ENCODE measurements at regions not wholly inside any gene's neighbourhood (a gene's known extent, or its start where the extent isn't known, plus 50 kb on each side); places are given as distances from the start of the nearest gene placed in this dataset.
A peak's percentile ranks its signal among the peaks of the same experiment; 100 is the strongest.
"Not testable (repeated sequence)": the region's sequence is repeated elsewhere in the genome, so short reads cannot be mapped to it uniquely, and the experiment has no call there.

DNA sequence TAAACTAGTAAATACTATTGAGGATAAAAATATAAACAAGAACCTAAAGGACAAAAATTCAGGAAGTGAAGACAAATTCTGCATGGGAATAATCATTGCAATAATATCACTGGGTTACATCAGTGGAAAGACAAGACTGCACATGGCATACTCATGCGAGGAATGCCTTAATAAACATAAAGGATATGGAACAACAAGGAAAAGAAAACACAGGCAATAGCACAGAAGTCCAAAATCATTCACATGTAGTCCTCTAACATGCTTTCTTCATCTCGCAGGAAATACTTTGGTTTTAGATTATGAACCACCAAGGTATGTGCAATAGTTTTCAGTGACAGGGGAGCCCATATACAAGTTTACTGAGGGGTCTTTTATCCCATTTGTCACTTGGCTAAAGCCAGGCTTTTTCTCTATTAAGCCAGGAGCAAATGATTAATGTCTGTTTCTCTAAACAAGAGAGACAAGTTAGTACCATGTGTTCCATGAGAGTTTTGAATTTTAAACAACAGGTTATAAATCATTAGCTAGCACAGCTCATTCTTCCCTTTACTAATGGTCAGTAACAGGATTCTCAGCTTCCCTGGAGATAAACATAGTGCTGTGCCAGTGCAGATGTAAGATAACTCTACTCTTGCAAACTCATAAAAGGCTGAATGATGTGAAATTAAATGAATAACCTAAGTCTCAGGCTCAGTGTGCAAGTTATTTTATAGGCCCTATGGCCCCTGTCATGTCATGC lies 353.6 kb upstream of the FSIP2 start:
- DNase-seq (ENCODE audit: low read depth) = peak; percentile 20

- DNase-seq (ENCODE audit: low read depth) = no peak
Measured at GRCh38 chr2:185388226-185388625, 350.4 kb upstream of the FSIP2 start.

GRCh38 chr2:185391543-185391942 lies 347.1 kb upstream of the FSIP2 start:
- DNase-seq (ENCODE audit: low read depth) = no peak

DNA sequence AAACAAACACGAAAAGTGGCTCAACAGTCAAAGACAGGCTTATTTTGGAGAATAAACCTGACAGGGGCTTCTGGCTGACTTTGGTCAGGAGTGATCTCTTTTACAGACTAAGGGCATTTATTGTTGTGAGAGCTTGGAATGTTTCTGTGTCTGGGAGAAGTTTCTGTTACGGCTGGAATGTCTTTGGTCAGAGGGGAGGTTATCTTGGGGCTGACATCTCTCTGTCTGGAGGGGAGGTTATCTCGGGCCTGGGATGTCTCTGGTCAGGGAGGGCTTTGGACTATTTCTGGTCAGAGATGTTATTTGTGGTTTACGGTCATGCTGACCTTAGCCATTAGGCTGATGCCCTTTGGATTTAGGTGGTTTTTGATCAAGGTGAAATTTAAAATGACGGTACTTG lies 345.5 kb upstream of the FSIP2 start:
- no peak for DNase-seq (ENCODE audit: low read depth)

GRCh38 chr2:185402474-185402873 lies 336.1 kb upstream of the FSIP2 start:
- no peak for DNase-seq (ENCODE audit: low read depth)

- DNase-seq (ENCODE audit: low read depth) = no peak
Measured at GRCh38 chr2:185404578-185404977, 334.0 kb upstream of the FSIP2 start.

DNA sequence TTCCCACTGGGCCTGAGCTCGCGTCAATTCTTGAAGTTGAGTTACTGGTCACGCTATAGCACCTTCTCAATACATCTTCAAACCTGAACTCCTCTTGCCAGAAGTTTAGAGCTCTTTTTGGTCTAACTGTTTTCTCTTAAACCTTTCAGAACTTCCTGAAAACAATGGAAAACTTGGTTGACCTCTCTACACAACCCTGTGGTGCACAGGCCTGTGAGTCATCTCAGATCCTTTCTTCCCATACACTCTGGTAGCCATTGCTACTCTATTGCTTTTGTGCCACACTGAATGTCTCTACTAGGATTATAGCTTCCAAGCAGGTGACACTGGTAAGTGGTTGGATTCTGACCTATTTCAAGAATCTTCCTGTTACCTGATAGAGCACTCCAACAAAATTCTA lies 321.5 kb upstream of the FSIP2 start:
- peak; percentile 57 for DNase-seq (ENCODE audit: low read depth)

DNA sequence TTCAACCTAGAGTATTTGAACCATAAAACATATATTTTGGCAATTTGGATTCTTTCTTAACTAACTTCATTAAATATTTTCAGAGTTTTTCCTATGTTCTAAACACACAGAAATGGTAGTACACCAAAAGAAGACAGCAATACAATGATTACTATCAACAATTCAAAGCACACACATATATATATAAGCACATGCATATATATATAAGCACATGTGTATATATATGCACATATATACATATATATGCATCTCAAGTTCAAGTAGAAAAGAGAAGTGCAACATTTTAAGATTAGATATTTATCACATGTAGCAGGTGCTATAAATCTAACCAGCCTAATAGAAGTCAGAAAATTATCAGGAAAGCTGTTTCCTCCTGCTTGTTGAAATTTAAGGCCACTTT lies 320.9 kb upstream of the FSIP2 start:
- DNase-seq (ENCODE audit: low read depth) = no peak

DNA sequence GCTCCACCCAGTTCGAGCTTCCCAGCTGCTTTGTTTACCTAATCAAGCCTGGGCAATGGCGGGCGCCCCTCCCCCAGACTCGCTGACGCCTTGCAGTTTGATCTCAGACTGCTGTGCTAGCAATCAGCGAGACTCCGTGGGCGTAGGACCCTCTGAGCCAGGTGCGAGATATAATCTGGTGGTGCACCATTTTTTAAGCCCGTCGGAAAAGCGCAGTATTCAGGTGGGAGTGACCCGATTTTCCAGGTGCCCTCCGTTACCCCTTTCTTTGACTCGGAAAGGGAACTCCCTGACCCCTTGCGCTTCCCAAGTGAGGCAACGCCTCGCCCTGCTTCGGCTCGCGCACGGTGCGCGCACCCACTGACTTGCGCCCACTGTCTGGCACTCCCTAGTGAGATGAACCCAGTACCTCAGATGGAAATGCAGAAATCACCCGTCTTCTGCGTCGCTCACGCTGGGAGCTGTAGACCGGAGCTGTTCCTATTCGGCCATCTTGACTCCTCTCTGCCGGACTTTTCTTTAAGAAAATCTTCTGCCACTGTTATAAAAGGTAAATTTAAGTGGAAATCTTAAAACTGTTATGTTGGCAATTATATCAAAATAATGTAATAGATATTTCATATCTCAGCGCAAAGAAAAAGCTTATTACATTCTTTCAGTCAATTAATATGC lies 313.5 kb upstream of the FSIP2 start:
- DNase-seq (ENCODE audit: low read depth) = not testable (repeated sequence)

DNA sequence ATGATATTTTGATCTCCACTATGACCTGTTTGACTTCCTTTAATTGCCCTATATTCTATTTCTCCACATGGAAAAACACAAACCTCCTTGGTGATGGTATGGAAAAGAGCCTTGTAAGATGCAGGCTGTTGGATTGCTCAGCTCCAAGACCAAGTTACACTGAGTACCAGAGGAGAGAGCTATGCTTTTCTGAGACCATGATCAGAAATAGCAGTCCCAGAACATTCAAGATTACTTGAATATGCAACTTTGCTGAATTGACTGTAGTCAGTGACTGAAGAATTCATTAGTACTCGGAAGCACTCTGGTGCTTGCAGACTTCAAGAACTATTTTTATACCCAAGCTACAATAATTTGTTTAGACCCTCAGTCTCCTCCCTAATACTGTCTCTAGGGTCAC lies 310.6 kb upstream of the FSIP2 start:
- DNase-seq (ENCODE audit: low read depth) = no peak

DNA sequence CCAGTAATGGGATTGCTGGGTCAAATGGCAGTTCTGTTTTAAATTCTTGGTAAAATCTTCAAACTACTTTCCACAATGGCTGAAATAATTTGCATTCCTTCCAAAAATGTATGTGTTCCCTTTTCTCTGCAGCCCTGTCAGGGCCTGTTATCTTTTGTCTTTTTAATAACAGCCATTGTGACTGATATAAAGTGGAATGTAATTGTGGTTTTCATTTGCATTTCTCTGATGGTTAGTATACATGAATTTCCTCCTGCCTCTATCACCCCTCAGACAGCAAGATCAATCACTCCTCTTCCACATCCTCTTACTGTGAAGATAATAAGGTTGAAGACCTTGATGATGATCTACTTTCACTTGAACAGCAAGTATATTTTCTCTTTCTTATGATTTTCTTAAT lies 304.8 kb upstream of the FSIP2 start:
- DNase-seq (ENCODE audit: low read depth) = peak; percentile 32

DNA sequence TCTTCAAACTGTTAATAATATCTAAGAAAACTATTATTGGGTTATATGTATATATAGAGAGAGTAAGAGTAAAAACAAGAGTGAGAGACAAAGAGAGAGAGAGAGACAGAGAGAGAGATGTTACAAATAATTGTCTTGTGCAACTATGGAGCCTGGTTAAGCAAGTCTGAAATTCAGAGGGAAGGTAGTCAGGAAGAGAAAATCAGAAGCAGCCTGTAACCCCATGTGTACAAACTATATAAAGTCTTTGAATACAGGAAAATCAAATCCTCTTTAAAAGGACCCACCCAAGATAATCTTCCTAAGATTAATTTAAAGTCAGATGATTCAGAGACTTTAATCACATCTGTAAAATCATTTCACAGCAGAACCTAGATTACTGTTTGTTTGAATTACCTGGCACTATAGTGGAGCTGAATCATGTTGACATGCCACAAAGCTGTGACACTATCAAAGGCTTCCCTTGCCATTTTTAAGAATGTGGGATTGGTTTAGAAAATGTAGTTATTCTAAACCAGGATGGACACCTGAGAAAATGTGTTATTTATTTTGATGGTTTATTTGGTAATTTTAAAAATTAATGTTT lies 301.7 kb upstream of the FSIP2 start:
- no peak for DNase-seq (ENCODE audit: low read depth)

DNA sequence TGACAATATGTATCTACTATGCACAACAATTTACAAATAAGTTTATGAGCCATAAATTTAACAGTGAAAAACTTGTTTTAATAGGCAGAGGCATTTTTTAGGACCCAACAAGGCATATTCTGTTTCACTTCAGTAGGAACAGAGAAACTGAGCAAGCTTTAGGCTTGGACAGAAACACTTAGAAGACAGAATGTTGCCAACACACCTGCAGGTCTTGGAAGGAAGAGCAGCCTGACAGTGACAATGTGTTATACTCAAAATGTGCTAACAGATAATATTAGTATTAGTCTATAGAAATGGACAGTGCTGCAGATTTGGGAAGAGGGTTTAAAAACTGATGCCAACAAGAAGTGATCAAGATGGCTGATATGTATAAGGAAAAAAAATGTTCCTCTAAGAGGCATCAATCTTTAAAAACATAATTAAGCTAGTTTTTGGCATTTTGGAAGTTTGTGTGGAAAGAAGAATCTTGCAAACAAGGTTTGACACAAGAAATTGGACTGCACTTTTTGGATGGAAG lies 297.1 kb upstream of the FSIP2 start:
- DNase-seq (ENCODE audit: low read depth) = no peak

DNA sequence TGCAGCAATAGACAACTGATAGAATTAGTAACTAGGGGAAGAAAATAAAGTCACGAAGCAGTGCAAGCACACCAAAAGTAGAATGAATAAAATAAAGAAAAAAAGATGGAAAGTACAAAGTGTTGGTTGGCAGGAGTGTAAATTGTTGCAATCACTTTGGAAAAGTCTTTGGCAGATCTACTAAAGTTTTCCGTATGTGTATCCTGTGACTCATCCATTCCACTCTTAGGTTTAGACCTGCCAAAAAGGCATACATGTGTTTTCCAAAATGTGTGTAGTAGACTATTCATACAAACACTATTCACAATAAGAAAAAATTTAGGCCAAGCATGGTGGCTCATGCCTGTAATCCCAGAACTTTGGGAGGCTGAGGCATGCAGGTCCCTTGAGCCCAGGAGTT lies 282.1 kb upstream of the FSIP2 start:
- DNase-seq (ENCODE audit: low read depth) = peak; percentile 60

GRCh38 chr2:185463481-185463880 lies 275.1 kb upstream of the FSIP2 start:
- no peak for DNase-seq (ENCODE audit: low read depth)

- no peak for DNase-seq (ENCODE audit: low read depth)
Measured at GRCh38 chr2:185466915-185467314, 271.7 kb upstream of the FSIP2 start.

- no peak for DNase-seq (ENCODE audit: low read depth)
Measured at GRCh38 chr2:185471441-185471840, 267.2 kb upstream of the FSIP2 start.

DNA sequence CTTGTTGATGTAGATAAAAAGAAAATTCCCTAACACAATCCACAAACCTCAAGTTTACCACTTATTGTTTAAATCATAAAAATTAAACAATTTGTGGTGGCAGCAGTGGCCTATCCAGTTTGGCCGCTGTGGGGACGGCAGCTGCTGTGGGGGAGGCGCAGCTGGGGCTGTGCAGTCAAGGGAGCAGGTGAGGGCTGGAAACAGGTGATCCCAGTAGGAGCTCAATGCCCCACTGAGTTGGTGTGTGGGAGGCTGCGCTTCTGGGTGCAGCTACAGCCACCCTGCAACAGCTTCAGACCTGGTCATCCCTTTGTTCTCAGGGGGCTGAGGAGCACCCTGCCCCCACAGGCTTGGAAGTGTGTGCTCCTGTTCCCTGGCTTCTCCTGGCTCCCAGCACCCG lies 266.0 kb upstream of the FSIP2 start:
- no peak for DNase-seq (ENCODE audit: low read depth)

GRCh38 chr2:185473838-185474237 lies 264.8 kb upstream of the FSIP2 start:
- no peak for DNase-seq (ENCODE audit: low read depth)

- no peak for DNase-seq (ENCODE audit: low read depth)
Measured at GRCh38 chr2:185475914-185476313, 262.7 kb upstream of the FSIP2 start.

DNA sequence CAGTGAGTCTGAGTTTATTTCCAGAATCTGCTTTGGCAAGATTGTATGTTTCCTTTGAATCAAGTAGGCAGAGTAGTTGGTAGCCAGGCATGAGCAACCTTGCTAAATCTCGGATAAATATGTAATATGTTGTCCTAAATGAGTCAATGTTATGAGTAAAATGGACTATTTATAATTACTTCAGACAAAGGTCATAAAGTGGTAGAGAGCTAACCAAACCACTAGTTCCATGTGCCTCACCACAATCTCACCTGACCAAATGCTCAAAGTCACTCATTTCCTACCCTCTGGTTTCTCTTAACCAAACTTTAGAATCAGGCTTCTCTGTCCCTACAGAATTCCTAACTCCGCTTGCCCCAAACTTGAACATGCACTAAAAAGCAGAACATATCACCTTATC lies 261.2 kb upstream of the FSIP2 start:
- DNase-seq (ENCODE audit: low read depth) = peak; percentile 32

DNA sequence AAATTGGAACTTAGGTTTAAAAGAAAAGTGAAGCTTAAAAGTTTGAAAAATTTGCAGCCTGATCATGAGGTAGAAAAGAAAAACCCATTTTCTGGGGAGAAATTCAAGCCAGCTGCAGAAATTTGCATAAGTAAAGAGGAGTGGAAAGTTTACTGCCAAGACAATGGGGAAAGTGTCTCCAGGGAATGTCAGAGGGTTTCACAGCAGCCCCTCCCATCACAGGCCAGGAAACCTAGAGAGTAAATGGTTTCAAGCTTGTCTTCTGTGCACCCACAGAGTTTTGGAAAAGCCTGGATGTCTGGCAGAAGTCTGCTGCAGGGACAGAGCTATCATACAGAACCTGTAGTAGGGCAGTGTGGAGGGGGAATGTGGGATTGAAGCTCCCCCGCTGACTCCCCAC lies 254.0 kb upstream of the FSIP2 start:
- no peak for DNase-seq (ENCODE audit: low read depth)

GRCh38 chr2:185502351-185502750 lies 236.3 kb upstream of the FSIP2 start:
- no peak for DNase-seq (ENCODE audit: low read depth)
